GM19238 (cell line): ENCODE measurements at regions not wholly inside any gene's neighbourhood (a gene's known extent, or its start where the extent isn't known, plus 50 kb on each side); places are given as distances from the start of the nearest gene placed in this dataset.
"Not testable (repeated sequence)": the region's sequence is repeated elsewhere in the genome, so short reads cannot be mapped to it uniquely, and the experiment has no call there.

ENCODE experiments used
- DNase-seq: peaks from one replicate; pipeline ENCODE4 v3.0.0; 2011; ENCODE audit warnings: low spot score; ENCODE audit not compliant: insufficient read length

DNA sequence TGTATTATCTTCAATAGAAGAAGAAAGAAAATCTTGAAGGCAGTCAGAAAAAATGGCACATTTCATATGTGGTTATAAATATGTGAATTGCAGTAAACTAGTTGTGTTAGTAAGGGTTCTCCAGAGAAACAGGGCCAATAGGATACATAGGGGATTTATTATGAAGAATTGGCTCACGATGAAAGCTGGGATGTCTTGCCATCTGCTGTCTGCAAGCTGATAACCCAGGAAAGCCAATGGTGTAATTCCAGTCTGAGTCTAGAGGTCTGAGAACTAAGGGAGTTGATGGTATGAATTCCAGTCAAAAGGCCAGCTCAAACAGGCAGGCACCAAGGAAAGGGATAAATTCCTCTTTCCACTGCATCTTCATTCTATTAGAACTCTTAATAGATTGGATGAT is 362.4 kb downstream of the KCNJ3 start:
- DNase-seq, result no peak

DNA sequence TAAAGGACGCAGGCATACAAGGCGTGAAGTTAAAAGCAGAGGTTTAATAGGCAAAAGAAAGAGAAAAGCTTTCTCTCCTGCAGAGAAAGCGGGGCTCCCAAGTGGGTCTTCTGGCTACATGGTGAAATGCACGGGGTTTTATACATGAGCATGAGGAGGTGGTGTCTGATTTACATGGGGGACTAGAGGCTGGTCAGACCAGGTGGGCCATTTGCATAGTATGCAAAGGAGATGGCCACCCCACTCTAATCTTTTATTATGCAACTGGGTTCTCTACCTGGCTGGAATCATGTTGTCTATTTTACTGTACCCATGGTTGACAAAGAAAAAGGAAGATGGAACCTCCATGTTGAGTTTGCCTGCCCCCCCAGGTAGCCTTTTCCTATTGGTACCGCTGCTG is 356.2 kb downstream of the KCNJ3 start:
- DNase-seq, result no peak

DNA sequence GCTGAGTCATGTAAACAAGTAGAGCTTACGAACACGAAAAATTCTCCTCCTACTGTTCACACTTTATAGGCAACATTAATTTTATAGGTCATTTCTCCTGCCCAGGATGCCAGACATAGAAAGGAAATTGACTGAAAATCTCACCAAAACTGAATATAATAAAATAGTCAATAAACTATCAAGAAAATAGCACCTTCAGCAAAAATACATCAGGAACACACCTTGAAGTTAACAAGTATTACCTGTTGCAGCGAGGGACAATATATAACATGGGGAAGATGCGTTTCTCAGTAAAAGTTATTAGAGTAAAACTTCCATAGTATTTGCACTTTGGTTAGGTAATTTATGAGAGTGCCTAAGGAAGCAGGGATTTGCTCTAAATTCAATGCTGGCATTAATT is 344.6 kb downstream of the KCNJ3 start:
- no peak for DNase-seq

DNA sequence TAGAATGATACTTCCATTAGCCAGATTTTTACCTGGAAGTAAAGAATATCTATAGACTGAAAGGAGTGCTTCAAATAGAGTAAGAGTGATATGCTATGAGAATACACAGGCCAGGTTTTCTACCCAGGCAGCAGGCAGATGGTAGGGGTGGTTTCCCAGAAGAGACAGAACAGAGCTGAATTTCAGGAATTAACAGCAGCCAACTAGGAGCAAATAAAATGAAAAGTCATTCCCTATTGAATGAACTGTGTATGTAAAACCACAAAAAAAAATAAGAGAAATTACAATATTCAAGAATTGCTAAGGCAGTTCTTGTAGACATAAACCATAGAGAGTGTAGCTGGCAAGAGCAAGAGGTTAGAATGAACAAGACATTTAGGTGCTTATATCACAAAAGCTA is 336.8 kb downstream of the KCNJ3 start:
- no peak for DNase-seq

DNA sequence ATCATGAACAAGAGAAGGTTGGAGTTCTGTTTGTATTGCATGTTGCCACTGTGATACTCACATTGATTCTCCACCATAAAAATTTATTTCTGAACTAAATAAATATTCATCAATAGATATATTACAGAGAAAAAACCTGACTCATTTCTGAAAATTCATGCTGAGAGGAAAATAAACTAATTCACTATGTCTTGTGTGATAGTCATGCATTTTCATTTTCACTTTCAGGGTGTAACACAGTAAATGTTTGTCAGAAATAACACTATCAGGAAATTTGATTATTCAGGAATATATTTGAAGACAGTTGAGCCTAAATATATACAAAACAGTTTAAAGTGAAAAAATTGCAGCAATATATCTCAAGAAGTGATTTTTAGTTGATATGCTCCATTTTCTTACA is 335.2 kb downstream of the KCNJ3 start:
- no peak for DNase-seq

DNA sequence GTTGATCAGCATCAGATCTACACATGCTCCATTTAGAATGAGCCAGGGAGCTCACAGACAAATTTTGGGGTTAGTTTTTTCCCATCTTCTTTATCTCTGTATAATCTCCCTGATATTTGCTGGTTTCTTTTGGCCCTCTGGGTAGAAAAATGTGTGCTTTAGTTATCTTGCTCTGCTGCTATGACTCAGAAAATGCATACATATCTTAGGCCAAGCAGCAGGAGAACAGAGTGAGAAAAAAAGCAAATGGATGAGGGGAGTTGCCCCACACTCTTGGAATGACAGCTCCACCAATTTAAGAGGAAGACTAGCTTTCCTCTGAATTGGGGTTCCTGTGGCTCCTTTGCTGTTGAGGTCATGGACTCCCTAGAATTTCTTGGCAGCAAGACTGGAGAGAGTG is 331.8 kb downstream of the KCNJ3 start:
- DNase-seq, result no peak

DNA sequence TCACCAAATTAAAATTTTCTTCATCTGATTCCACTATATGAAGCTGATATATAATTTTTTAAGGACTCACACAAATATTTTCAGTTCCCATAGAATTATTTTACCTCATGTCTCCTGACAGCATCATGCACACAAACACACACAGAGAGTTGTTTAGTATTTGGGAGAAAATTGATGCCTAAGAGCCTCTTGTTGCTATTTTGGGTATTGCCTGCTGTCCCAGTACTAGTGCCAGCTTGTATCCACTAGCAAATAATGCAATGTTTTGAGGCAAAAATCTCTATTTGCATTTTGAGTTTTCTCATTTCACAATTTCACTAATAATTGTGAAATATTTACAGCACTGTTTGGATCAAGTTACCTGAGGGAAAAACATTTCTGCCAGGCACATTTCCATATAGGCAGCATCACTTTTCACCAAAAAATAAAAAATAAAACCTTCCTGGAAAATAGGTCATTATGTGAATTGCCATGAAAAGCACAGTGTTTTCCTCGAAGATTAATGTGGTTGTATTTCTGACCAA is 328.2 kb downstream of the KCNJ3 start:
- no peak for DNase-seq

DNA sequence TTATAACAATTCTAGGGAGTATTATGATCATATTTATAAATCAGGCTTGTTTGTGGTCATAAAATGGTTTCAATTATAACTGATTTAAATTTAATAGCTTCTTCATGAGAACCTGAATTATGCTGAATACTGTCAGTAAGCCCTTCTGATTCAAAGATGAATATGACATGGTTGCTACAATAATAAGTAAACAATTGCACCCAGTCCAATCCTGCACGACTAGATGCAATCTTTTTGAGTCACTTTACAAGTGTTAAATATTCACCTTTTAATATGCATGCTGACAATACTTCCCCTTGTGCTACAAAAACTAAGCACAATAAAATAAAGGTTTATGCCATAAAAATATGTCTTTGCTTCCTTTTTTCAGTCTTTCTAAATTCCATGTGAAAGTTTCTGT is 325.2 kb downstream of the KCNJ3 start:
- no peak for DNase-seq

DNA sequence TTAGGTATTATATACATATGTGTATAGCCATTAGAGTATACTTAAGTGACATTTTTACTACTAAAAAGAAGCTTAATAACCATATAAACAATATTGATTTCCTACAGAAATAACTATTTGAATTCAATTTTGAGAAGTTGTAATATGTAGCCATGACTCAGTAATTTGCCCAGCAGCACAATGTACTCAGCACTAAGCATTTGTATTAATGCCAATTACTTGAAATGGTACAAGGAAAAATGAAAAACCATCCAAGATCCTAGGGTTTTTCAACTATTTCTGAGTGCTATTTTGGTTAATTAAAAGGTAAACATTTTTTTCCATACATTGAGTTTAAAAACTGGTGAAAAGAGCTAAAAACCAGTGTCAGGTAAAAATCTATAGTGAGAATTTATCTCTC is 324.0 kb downstream of the KCNJ3 start:
- no peak for DNase-seq

DNA sequence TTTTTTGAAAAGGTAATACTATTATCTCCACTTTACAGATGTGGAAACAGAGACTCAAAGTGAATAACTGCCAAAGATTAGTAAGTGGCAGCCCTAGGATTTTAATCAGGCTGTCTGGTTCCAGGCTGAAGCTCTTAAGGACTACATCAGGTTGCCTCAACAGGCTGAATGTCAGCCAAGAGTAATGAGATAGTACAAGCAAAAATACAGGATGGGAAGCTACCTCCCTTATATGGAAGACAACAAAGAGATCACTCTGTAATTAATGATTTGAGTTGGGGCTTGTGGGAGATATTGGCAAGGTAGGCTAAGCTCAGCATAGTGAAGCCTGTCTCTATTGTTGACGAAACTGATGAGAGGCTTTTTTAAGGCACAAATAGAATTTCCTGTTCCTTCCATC is 323.1 kb downstream of the KCNJ3 start:
- no peak for DNase-seq

DNA sequence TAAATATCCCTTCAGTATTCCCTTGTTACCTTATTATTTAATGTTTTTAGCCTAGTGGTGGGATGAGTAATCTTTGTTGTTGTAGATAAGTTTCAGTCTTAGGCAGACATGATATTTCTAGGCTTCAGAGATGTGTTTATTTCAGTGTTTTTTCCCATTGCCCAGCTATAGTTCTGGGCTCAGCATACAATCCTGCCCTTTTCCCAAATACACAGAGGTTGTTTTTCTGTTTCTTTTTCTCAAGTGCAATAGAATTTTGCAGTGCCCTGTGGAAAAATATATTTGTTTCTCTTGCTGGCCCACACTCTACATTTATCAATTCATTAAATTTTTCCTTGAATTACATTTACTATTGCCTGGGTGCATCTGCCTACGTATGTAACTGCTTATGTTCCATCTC is 321.8 kb downstream of the KCNJ3 start:
- no peak for DNase-seq

DNA sequence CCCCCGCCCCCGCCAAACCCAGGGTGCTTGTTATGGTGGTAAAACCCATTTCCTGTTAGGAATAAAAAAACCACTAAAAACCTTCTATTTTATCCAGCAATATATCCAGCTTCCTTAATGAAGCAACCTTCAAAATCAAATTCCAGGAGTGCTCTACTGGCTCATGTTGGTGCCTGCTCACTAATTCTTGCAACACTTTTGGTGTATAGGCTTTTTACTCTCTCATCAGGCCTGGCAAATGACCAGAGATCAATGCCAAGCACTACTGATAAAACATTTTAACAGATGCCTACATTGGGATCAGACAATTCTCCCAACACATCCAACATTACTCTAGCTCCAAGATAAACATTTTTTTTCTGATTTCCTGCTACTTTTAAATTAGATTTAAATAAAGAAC is 312.4 kb downstream of the KCNJ3 start:
- DNase-seq, result no peak

DNA sequence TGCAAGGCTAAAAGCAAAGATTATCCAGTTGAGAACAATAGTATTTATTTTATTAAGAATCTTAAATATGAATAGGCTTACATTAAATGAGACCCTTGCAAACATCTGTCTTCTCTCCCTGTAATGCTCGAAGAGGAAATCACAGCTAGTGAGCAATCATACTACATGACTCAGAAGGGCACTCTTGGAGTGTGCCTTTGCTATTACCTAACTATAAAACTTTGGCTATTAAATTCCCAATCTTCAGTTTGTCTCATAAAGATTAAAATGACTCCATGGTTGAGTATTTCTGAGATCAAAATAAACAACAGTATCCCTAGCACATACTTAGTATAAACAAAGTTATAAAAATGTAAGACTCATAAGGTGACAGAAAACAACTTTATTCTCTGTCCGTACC is 296.9 kb downstream of the KCNJ3 start:
- DNase-seq, result no peak

DNA sequence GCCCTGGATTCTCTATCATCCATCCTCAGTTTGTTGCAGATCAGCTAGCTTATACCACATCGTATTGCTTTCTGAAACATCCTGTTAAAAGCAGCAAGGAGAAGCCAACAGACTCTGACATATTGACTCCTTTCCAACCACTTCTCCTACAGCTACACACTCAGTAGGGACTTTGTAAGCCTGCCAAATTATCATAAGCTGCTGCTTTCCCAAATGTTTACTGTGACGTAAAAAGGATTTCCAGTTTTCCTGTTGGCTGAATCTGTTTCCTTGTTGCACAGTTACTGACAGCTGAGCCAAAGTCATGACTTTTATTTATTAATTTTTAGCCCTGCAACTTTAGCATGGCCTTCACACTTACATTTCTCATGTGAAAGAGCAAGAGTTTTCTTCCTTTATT is 294.3 kb downstream of the KCNJ3 start:
- no peak for DNase-seq

DNA sequence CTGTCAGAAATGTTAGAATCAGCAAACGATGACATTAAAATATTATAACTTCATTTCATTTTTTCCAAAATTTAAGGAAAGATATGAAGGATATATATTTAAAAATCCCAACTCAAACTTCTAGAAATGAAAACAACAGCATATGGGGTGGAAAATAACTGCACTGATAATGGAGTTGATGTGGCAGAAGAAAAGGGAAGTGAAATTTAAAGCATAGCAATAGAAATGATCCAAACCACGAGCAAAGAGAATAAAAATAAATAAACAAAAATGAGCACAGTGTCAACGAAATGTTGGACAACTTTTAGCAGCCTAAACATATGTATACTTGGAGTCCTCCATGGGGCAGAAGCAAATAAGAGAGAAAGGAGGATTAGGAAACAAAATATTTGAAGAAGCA is 280.2 kb downstream of the KCNJ3 start:
- no peak for DNase-seq

DNA sequence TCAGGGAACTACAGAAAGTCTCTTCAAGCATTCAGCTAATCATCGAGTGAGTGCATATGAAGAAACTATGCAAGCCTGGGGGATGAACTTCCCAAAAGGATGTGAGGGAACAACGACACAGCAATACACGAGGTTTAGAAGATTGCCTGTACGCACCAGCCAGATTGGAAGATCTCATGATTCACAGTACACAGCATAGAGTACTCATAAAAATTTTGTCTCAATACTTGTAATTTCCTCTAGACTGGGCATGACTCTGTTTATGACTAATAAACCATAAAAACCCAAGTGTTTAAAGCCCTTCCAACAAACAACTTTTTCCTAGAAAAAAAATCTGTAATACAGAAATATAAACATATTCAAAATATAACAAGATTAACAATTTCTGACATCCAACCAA is 279.7 kb downstream of the KCNJ3 start:
- DNase-seq, result no peak

DNA sequence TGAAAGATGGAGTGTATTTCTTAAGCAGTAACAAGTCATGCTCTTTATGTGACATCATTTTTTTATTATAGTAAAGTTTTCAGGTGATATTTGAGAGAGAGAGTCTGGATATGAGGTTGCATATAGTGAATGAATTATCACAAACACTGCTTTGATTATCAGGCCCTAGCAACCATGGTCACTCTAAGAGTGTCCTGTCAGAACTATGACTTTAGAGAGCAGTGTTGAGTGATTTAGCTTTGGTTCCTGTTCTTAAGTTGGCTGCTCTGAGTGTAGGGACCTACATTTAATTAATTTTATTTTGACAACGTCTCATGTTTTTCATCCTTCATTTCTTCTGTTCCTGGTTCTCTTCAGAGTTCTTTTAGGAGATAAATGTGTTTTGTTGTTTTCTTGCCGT is 275.5 kb downstream of the KCNJ3 start:
- no peak for DNase-seq

DNA sequence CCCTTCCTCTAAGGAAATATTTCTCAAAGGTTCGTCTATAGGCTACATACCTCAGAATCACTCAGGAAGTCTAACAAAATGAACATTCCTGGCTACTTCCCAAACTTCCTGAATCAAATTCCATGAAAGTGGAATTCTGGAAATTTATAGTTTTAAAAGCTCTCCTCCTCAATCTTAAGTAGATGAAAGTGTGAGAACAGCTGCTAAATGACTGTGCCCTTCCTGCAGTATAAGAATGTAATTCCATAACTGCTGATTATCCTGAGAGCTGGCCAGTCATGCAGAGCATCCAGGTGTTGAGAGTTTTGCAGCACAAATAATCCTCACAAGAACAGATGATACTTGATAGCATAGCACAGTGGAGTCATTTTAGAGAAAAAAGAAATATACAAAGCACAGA is 265.0 kb downstream of the KCNJ3 start:
- DNase-seq, result no peak

DNA sequence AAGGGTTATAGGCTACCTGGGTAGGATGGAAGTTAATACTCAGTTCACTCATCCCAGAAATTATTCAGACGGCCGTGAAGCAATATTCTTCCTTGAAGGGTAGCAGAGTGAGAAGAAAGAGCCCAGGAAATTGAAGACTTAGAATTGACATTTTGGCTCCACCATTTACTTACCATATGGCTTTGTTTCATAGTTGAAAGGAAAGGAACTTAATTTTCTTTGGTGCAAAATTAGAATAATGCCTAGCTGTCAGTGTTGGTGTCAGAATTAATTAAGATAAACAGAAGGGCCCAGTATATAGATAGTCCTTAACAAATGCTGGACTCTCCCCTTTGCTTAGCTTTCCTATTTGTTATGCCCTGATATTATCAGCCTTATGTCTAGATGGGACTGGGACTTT is 263.2 kb downstream of the KCNJ3 start:
- no peak for DNase-seq

DNA sequence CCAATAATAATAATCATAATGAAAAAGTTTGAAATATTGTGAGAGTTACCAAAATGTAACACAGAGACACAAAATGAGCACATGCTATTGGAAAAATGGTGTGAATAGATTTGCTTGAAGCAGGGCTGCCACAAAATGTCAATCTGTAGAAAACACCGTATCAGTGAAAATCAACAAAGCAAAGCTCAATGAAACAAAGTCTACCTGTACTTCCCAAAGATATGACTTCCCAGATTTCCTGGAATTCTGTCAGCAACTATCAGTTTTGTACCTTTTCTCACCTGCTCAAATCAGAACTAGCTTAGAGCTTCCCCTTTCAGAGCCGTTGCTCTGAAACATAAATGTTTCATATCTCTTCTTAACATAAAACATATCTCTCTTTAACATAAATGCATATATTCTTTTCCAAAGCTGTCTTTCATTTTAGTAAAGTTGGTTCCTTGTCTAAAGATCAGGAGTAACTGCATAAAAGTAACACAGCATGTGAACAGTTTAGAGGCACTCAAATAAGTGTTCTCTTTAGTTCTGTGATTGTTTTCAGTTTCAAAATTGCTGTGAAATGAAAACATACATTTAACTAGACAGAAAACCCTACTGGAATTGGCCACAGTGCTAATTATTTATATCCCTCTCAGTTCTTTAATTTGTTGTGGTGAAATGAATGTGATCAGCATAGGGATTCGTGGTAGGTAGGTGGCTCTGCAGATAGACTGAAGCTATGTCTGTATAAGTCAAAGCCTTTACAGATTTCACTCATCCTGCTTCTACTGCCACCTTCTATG is 262.5 kb downstream of the KCNJ3 start:
- no peak for DNase-seq

DNA sequence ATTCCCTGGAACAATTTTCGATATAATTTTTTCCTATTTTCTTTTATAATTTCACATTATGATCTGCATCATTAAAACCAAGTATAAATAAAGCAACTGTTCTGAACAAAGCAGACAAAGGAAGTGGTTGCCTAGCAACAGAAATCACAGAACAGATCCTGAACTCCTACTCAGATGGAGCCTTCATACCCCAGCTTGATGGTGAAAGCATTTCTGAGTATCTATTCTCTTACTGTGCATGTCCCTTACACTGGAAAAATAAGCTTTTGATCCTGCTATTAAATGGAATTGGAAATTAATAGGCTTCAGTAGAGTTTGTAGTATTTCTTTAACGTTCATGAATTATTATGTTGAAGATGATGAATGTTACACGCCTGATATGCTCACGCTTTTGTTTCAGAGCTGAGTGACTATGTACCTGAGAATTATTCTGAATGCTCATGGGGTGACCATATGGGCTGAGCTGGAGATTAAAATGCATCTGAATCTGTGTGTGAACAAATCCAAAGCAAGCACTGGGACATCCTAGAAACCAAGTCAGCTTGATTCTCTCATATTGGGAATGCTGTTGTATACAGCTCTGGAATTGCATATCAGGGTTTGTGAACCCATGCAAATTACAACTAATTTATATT is 254.0 kb downstream of the KCNJ3 start:
- DNase-seq, result no peak

DNA sequence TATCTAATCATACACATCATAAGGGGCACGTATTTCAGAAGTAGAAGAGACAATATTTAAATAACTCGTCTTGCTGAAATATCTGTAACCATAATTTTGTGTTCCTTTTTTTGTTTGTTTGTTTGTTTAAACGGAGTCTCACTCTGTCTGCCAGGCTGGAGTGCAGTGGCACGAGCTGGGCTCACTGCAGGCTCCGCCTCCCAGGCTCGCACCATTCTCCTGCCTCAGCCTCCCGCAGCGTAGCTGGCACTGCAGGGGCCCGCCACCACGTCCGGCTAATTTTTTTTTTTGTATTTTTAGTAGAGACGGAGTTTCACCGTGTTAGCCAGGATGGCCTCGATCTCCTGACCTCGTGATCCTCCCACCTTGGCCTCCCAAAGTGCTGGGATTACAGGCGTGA is 248.9 kb downstream of the KCNJ3 start:
- not testable (repeated sequence) for DNase-seq

DNA sequence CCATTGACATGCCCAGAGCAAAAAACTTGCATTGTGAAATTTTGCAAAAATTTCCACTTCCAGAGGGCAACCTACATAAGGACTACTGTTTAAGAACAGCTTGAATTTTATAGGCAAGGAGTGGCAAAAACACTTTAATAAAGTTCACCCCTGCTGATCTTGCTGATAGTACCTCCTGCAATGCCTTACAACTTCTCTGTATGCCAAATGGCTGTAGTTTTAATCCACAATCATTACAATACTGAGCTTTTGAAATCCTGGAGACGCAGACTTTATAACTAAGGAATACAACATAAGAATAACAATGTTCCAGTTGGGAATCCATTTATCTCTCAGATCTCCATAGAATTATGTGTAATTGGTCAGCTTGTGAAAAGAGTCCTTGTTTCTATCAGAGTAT is 247.5 kb downstream of the KCNJ3 start:
- DNase-seq, result no peak
